Left lobe of liver (tissue), 2 donors: ENCODE measurements at regions not wholly inside any gene's neighbourhood (a gene's known extent, or its start where the extent isn't known, plus 50 kb on each side); places are given as distances from the start of the nearest gene placed in this dataset.

Source experiments
- ATAC-seq: fragments of 200-7000 bp; cut with Tn5 transposase; one replicate; pipeline ENCODE4 v1.9.1; 2020; ENCODE audit warnings: mild to moderate bottlenecking, moderate library complexity
- DNase-seq: peaks from one replicate; pipeline ENCODE4 v3.0.0-alpha.2; 2020; ENCODE audit warnings: low spot score
- donor health status: DM: no; HTN: no; CAD: no; lungs with moderate emphysema.
- donor health status: DM: no; HTN: yes; CAD: no.

DNA sequence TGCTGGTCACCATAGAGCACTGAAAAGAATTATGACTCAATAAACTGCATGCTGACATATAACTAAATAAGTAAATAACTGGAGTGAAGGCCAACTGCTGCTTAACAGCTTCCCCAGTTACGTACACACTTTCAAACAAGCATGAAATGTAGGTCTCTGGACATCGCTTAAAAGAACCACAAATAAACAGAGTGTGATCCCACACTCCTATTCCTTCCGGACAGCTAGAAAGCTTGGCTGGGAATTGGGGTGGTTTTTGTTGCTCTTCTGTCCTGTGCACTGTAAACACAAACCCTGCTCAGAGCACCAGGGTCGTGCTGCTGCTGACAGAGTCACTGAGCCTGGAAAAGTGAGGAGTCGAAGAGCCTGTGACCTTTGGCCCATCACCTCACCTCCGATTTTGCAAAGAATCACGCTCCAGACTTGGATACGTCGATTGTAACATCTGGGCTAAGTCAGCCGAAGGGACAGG, 162.7 kb upstream of the NT5C1B start:
- DNase-seq, result peak; percentile 46
- ATAC-seq, result peak; percentile 84

DNA sequence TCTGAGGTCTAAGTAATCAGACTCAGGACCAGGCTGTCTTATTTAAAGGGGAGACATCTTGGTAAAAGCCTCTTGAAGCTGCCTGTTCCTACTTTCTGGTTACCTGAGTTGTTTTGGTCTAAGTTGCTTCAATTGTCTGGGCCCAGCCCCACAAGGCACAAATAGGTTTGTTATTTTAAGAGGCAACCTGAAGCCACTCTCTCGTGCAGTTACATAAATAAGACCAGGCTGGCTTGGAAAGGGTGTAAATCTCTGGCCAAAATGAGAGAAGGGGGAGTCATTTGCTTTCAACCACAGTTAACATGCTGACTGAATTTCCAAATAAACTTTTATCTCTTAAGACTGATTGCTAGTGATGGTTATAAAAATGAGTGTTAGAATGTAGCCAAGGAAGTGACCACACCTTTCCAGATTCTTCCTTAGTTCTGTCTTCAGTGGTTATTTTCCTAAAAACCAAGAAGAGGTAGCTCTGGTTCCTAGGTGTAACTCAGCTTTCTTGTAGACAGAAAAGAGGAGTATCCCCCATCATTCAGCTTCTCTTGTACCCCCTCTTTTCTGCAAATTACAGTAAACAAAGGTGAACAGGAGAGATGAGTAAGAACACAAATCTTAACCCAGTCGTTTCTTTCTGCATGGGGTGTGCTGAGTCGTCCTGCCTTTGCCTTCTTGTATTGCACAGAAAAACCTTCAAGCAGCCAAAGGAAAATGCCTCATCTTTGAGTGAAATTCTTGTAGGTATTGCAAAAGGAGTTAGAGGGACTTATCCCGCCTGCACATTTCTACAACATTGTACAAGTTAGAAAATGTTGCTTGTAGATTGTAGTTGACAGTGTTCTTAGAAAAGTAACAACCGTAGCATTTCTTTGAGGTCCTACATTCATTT, 161.5 kb upstream of the NT5C1B start:
- ATAC-seq, result no peak
- DNase-seq, result no peak

- DNase-seq (peak; percentile 48), ATAC-seq (peak; percentile 73)
Measured at GRCh38 chr2:18749912-18750526, 160.7 kb upstream of the NT5C1B start.

DNA sequence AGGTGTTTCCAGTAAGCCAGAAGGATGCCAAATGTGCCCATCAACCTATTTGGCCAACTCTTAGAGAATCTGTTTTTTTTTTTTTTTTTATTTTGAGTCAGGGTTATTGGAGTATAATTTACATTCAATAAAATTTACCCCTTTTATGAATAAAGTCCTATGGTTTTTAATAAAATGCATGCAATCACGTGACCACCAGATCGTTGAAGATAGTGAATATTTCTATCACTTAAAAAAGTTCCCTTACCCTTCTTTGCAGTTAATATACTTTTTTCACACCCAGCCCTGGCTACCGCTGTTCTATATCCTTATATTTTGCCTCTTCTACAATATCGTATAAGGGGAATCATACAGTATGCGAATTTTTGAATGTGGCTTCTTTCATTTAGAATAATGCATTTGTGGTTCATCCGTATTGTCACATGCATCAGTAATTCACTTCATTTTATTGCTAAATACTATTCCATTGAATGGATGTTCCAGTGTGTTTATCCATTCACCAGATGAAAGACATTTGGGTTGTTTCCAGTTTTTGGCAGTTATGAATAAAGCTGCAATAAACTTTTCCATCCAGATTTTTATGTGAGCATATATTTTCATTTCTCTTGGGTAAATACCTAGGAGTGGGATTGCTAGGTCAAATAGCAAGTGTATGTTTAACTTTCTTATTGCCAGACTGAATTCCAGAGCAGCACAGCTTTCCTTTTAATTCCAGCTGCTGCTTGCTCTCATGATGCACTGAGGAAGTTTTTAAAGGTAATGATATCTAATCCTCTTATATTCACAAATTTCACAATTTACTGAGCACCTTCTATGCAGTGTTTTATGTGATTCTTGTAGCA, 156.3 kb upstream of the NT5C1B start:
- ATAC-seq (no peak), DNase-seq (no peak)

GRCh38 chr2:18741895-18742732, 152.7 kb upstream of the NT5C1B start:
- ATAC-seq (no peak), DNase-seq (no peak)

- DNase-seq (no peak), ATAC-seq (no peak)
Measured at GRCh38 chr2:18741191-18741590, 151.8 kb upstream of the NT5C1B start.

- DNase-seq, result no peak
- ATAC-seq, result no peak
Measured at GRCh38 chr2:18740474-18740881, 151.1 kb upstream of the NT5C1B start.

- no peak for ATAC-seq
- DNase-seq, result no peak
Measured at GRCh38 chr2:18731666-18732065, 142.3 kb upstream of the NT5C1B start.

DNA sequence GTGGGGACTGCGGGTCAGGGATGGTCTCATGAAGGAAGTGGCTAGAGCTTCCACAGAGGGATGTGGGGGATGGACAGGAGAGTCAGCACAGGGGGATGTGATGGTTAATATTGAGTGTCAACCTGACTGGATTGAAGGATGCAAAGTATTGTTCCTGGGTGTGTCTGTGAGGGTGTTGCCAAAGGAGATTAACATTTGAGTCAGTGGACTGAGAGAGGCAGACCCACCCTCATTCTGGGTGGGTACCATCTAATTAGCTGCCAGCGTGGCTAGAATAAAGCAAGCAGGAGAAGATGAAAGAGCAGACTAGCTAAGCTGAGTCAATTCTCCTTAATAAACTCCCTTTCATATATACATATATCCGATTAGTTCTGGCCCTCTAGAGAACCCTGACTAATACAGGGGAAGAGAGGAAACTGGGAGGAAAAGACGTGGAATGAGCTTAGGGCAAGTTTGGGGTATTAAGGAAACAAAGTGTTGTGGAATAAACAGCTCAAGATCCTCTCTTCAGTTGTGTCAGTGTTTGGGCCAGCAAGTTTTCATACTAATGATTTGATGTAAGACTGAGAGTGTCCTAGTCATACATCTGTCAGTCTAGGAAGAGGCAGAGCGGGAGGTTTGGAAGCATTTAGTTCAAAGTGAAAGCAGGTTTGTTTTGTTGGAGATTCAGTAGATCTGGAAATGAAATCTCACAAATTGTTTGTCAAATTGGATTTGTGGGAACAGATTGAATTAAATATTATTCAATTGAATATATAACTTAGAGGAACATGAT, 135.2 kb upstream of the NT5C1B start:
- DNase-seq (no peak), ATAC-seq (no peak)

GRCh38 chr2:18723219-18723618, 133.8 kb upstream of the NT5C1B start:
- ATAC-seq (no peak), DNase-seq (no peak)

DNA sequence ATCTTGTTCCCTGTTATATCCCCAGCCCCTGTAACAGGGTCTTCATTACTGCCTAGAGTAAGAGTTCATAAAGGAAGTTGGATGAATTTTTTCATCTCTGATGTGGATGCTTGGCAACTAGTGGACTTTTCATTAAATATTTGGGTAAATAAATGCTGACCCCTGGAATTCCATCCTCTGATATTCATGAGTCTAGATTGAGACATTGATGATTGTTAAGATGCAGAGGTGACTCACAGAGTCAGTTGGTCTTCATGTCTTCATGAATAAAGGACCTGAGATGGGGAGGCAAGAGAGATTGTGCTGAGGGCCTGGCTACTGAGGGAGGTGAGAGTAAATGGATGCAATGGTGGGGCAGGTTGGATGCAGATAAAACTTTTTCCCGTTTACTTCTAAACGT, 132.7 kb upstream of the NT5C1B start:
- DNase-seq (no peak), ATAC-seq (no peak)

GRCh38 chr2:18721038-18721922, 131.9 kb upstream of the NT5C1B start:
- ATAC-seq (no peak), DNase-seq (no peak)

- ATAC-seq (no peak), DNase-seq (no peak)
Measured at GRCh38 chr2:18719978-18720775, 130.8 kb upstream of the NT5C1B start.

DNA sequence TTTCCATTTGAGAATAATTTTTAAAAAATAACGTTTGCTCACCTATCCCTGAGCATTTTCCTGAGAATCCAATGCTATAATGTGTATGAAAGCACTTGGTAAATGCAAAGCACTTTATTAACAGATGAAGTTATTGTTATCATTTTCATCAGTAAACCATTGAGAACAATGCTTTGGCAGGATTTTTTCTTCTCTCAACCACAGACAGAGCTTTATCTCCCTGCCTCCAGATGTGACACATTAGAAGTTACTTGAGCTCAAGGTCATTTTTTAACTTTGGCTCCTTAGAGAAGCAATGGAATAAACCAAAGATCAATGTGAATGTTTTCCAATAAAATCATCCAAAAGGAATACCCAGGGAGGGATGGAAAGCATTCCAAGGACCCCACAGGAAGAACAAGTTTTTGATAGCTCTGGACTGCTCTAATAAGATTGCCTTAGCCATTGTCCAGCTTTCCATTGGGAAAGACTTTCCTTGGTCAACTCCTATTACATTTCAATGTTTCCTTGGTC, 118.9 kb upstream of the NT5C1B start:
- no peak for DNase-seq

DNA sequence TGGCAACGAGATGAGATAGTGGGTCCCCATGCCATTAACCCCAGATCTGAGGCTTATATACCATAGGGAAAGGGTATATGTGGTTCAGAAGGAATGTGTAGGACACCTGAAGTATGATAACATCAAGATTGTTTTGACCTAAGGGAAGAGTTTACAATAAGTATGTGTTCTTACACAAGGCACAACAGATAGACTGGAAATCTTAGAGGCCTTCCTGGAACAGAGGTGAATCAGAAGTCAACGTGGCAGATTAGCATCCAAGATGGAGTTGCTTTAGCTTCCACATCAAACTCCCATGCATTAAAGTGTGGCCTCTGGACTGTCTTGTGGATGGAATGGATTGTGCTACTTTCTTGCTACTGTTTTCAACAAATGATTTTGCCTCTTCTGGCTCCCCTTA, 116.6 kb upstream of the NT5C1B start:
- DNase-seq (no peak), ATAC-seq (no peak)

More for the DNA sequence above, 118.9 kb upstream of the NT5C1B start:
- ATAC-seq, result no peak

GRCh38 chr2:18704276-18704675, 114.9 kb upstream of the NT5C1B start:
- DNase-seq (no peak), ATAC-seq (no peak)

DNA sequence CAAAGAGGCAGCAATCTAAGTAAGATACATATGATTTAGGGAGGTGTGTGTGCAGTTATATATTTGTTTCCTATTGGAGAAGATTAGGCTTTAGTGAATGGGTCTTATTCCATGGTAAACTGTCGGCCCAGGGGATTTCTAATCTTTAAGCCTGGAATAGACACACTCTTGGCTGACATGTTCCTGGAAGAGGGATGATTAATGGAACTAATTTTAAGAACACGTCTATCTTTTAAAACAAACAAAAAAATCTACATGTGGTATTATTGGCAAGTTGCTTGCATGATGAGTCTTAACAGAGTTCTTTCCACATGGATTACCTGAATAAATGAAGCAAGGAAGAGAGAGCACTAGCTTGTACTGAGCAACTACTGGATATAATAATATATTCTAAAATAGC, 114.2 kb upstream of the NT5C1B start:
- ATAC-seq (no peak), DNase-seq (no peak)

- DNase-seq (no peak), ATAC-seq (no peak)
Measured at GRCh38 chr2:18701981-18702380, 112.6 kb upstream of the NT5C1B start.
